ENCODE measurements at regions not wholly inside any gene's neighbourhood (a gene's known extent, or its start where the extent isn't known, plus 50 kb on each side); places are given as distances from the start of the nearest gene placed in this dataset.

GRCh38 chr6:18997375-18997826 lies 610.3 kb downstream of the RNF144B start (continued):
- TF ChIP-seq SFPQ (IDR thresholded peaks at IDR 0.05; ENCODE audit: low read depth, low read length) (no peak), TARDBP (IDR thresholded peaks at IDR 0.05) (no peak), POLR2B (IDR thresholded peaks at IDR 0.05; ENCODE audit: low read depth, partially characterized antibody) (no peak), HNRNPL (IDR thresholded peaks at IDR 0.05; ENCODE audit: low read depth, low read length) (no peak)

GRCh38 chr6:19002976-19003560 lies 615.9 kb downstream of the RNF144B start:
- no peaks in the 10 kb centered on the region for H3K9me1 ChIP-seq (ENCODE audit: control insufficient read depth, insufficient read depth, low read length)
- CTCF ChIA-PET (ENCODE audit: low intra/inter-chr PET ratio), result no interaction called here
- H4K20me1 ChIP-seq (replicated peaks; ENCODE audit: control insufficient read depth, insufficient read depth, low read length), result no peaks in the 10 kb centered on the region
- no peaks in the 10 kb centered on the region for H3K9me3 ChIP-seq (replicated peaks; ENCODE audit: control insufficient read depth, insufficient read depth, low read depth, low read length)
- no peak overlapping the region for H3K9ac ChIP-seq (ENCODE audit: insufficient read depth in 1 of 2, low read depth in 2 of 2, low read length in 2 of 2)
- no peaks in the 10 kb centered on the region for H3K4me1 ChIP-seq (replicated peaks in 1 of 2; ENCODE audit: control insufficient read depth in 2 of 2, insufficient read depth in 2 of 2, low read length in 2 of 2)
- no peak overlapping the region for H3K4me2 ChIP-seq (ENCODE audit: insufficient read depth, low read length)
- DNase-seq (ENCODE audit: extremely low read depth in 1 of 4, low spot score in 3 of 4) (no peak), FAIRE-seq (no peak), ATAC-seq (no peak)
- no peak overlapping the region for H2AFZ ChIP-seq (ENCODE audit: low read depth, low read length)
- no peak overlapping the region for H3K27ac ChIP-seq (ENCODE audit: extremely low read depth, low read depth, low read length)
- intact Hi-C loops (cut with micrococcal nuclease) (no loop called here), in situ Hi-C loops (cut with MboI) (no loop called here)
- no peaks in the 10 kb centered on the region for H3K27me3 ChIP-seq (ENCODE audit: control insufficient read depth in 2 of 2, insufficient read depth in 2 of 2, low read length in 2 of 2)
- 0% methylated on average over 1 of the region's 1 CpG for WGBS (ENCODE audit: insufficient coverage, low coverage, missing lambda C conversion rate)
- H3K79me2 ChIP-seq (ENCODE audit: control insufficient read depth, insufficient read depth, low read length), result no peaks in the 10 kb centered on the region
- H3K4me3 ChIP-seq, result no peak overlapping the region
- BruUV-seq (replicated peaks), result no TSS peak
- POLR2A ChIA-PET, result no interaction called here
- H3K36me3 ChIP-seq (ENCODE audit: control insufficient read depth, insufficient read depth, low read length), result no peaks in the 10 kb centered on the region
- TF ChIP-seq CEBPG (CRISPR knock-in tag; IDR thresholded peaks at IDR 0.05) (no peak), CEBPG (tag; conservative IDR thresholded peaks at IDR 0.05 in 1 of 2, IDR thresholded peaks at IDR 0.05 in 1 of 2) (no peak), PTRF (tag; IDR thresholded peaks at IDR 0.05) (no peak), CHD7 (IDR thresholded peaks at IDR 0.05; ENCODE audit: low read depth, low read length) (no peak)
